OCI-M1 (cell line): ENCODE measurements at regions not wholly inside any gene's neighbourhood (a gene's known extent, or its start where the extent isn't known, plus 50 kb on each side); places are given as distances from the start of the nearest gene placed in this dataset.
"Not testable (repeated sequence)": the region's sequence is repeated elsewhere in the genome, so short reads cannot be mapped to it uniquely, and the experiment has no call there.

Experiments used
- DNase-seq: peaks from one replicate; lab custom pipeline; 2025; lab: John Stamatoyannopoulos, UW

DNA sequence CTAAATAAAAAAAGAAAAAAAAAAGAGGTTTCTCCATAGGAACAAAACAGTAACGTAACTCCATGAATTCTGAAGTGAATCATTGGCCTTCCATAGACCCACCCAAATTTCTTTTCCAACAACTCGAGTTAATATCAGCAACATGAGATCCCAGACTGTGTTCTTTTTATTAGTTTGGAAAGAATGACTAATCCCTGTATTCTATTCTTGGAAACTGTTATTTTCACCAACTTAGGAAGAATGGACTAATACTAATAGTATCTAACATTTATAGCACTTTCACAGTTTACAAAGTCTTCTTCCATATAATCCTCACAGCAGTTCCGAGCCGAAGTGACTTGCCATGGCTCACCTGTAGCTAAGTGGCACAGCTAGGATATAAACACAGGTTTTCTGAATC is 72.7 kb upstream of the SLC4A7 start:
- no peak for DNase-seq

DNA sequence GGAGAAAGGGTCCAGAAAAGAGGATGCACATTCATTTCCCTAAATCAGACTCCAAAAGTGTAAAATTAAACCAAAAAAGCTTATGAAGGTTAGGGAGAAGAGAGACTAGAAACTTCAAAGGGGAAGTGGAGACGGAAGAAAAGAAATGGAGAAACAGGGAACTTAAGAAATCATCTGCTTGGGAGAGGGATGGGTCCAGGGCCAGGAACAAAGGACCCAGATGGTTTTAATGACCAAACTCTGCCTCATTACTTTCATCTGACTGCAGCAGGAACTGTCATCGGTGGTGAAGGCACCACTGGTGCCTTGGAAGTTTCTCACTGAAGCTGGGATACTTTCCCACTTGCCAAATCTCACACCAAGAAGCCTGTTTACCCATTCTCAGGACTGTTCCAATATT is 70.5 kb upstream of the SLC4A7 start:
- DNase-seq = no peak

DNA sequence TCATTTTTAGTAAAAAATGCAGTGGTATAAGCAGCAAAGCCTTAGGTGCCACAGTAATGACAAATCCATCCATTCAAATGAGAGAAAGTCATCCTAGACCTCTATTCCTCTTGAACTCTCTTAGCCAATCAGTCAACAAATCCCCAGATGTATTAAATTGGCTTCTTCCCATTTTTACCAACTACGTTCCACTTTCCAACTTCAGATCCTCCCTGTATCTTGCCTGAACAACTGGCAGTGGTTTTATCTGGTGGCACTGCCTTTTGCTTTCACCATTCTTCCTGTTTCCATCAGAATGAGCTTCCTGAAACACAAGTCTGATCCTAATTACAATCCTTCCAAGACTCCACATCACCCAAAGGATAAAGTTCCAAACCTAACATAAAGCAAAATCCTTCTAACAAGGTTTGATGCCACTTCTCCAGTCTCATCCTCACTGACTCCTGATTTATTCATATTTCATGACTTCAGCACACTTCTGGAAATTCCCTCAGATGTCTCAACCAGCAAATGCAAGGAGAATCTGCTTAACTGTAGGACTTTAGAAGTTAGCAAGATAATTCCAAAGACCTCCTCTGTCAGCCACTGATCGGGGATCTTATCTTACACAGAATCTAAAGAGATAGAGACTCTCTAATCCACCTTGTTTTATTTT is 69.8 kb upstream of the SLC4A7 start:
- DNase-seq = no peak

DNA sequence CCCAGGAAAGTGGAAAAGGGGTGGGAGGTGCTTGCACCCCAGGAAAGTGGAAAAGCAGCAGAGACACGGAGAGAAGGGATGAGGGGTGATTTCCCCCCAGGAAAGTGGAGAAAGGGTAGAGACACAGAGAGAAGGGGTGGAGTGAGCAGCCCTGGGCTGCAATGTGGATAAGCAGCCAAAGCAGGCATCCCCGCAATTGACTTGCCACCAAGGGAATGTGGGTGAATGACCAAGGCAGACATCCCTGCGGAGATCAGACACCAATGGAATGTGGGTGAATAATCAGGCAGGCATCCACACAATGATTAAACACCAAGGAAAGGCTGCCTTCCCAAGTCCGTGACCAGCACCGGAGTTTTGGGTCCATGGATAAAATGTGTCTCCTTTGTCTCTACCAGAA is 68.5 kb upstream of the SLC4A7 start:
- not testable (repeated sequence) for DNase-seq

DNA sequence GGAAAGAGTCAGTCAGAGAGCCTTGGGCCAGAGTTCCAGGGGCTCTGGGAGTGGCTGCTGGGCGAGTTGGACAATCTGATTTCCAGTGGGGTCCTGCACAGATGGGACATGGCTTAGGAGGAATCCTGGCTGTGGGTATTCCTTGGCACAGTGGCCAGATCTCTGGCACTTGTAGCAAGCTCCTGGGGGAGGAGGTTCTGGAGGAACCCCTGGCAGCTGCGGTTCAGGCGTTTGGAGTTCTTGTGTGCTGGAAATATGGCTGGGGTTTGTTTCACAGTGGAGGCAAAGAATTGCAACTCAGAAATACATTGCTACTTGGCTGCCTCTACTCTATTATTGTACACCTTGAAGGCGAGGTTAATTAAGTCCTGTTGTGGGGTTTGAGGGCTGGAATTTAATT is 67.2 kb upstream of the SLC4A7 start:
- DNase-seq = not testable (repeated sequence)

DNA sequence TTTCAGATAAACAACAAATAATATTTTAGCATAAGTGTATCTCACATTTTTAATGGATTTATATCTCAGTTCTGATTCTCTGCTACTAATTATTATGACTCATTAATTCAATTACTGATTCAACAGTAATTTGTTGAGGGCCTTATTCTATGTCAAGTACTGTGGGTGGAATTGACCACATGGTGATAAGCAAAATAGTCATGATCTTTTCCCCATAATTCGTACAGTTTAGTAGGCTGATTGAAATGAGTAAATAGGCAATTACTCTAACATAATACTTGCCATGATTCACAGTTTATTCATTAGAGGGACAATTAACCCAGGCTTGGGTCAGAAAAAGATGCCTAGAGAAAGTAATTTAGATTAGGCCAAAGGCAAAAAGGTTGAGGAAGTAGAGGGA is 60.9 kb upstream of the SLC4A7 start:
- no peak for DNase-seq

DNA sequence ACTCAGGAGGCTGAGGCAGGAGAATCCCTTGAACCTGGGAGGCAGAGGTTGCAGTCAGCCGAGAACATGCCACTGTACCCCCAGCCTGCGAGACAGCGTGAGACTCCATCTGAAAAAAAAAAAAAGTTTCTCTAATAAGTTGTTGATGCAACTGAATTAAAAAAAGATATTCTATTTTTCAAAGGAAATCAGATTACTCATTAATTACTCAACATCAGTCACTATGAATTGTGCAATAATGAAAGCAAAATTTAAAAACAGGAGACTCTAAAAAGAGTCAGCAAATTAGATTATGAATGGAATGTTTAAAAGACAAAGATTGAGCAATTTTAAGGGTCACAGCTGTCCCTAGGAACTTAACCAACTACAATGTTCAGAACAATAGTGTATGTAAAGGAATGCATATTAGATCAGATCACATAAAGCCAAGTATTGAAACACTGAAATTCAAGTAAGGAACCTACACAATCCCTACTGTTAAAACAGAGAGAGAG is 60.2 kb upstream of the SLC4A7 start:
- DNase-seq = no peak

DNA sequence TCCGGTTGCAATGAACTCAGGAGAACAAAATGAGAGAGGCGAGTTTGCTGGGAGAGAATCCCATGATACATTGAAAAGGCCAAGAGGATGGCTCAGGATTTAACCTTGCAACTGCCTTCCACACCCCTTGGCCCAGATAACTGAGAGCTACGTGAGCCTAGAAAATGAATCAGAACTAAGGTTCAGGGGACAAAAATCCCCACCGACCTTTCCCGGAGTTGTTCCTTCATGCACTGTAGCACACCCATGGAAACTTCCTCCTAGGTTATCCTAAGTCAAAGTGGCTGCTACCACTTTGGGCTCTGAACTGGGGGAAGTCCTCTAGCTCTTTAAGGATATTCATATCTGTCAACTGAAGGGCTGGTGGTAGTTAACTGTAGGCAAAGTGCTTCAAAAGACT is 58.3 kb upstream of the SLC4A7 start:
- DNase-seq = no peak

DNA sequence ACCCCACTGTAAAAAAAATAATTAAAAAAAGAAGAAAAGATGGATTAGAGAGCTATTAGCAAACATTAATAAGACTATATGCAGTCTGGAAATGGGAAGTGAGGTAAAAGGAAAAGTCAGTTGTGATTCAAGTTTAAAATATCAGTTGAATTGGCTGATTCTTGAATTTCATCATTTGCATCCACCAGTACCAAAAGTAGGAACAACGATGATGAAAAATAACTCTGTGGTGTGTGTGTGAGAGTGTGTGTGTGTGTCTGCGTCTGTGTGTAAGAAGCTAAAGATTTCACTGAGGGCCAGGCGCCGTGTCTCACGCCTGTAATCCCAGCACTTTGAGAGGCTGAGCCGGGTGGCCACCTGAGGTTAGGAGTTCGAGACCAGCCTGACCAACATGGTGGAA is 56.0 kb upstream of the SLC4A7 start:
- DNase-seq = no peak

DNA sequence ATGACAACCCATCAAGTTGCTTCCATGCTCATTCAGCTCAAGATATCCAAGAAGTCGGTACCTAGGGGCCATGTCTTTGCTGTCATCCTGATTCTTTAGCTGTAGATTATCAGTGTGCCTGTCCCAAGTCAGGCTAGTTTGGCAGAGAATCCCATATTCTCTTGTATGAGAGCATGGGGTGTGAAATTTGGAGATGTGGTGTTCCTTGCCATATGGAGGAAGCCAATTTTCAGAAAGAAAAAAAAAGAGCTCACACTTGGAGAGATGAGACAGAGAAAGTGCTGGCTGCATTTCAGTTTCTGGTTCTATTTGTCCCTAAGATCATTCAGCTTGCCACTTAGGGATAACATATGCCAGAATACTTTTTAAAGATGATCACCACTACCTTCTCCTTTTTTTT is 52.3 kb upstream of the SLC4A7 start:
- DNase-seq = no peak

DNA sequence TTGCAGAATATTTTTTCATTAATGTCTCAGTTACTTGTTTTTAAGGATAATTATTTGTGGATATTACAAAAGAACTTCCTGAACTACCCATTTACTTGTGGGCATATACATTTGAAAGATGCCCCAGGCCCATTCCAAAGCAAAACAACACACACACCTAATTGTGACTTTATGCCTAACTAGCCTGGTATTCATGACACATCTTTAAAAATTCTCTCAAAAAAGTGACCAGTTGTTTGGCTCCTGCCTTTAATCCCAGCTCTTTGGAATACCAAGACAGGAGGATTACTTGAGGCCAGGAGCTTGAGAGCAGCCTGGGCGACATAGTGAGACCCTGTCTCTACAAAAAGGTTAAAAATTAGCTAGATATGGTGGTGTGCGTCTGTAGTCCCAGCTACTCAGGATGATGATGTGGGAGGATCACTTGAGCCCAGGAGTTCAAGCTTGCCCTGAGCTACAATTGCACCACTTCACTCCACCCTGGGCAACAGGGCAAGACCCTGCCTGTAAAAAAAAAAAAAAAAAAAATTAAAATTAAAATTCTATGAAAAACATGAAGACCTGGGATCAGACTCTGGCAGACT is 51.7 kb upstream of the SLC4A7 start:
- DNase-seq = no peak

DNA sequence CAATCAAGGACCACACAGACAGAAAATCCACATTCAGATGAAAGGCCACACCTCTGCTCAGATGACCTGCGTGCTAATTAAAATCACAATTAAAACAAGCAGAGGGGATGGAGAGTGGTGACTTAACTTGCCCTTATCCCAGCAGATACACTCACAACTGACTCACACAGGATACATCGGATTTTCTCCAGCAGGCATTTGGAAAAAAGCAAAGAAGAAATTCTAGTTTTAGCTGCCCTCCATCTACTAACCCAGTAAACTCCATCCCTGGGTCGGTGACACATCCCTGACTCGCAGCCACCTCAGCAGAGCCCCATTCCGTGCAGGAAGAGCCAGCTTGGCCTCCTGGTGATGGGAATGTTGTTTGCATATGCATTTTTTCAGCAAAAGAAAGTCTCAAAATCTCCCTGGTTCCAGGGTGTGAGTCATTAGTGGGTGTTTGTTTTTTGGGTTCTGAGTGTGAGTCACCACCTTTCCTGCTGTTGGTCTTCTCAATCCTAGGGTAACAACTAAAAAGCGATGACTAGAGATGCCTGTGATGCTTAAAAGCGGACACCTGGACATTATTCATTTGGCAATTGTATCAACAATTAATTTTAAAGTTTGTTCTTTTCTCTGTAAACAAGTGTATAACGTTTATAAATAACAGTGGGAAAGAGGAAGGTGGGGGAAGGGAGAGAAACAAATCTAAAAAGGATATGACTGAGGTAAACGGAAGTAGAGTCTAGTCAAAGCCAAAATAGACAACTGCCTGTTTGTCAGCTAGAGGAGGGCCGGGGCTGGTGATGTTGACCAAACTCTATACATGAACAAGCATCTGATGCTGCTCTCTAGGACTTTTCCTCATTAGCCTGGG is 49.8 kb upstream of the SLC4A7 start:
- no peak for DNase-seq
